GM12878 (cell line): ENCODE measurements at regions not wholly inside any gene's neighbourhood (a gene's known extent, or its start where the extent isn't known, plus 50 kb on each side); places are given as distances from the start of the nearest gene placed in this dataset.
A peak's percentile ranks its signal among the peaks of the same experiment; 100 is the strongest.

ENCODE experiments used
- BACH1 ChIP-seq: fragments of 450-650 bp; IDR thresholded peaks from 2 replicates; pipeline ENCODE4 v1.6.1; 2017; ENCODE audit warnings: mild to moderate bottlenecking, borderline replicate concordance
- BCL11A ChIP-seq: IDR thresholded peaks from 2 replicates; pipeline ENCODE4 v1.6.1; 2011; ENCODE audit warnings: low read depth, low read length
- BHLHE40 ChIP-seq, 2 experiments: fragments of 450-650 bp in 1 of 2; IDR thresholded peaks; 2 replicates each; pipeline ENCODE4 v1.6.1; 2011 to 2017; ENCODE audit warnings: low read depth in 2 of 2, borderline replicate concordance in 1 of 2, improper control_type of control experiment in 1 of 2, low read length in 1 of 2, mild to moderate bottlenecking in 1 of 2
- BMI1 ChIP-seq: fragments of 450-650 bp; IDR thresholded peaks from 2 replicates; pipeline ENCODE4 v1.6.1; 2016; ENCODE audit warnings: mild to moderate bottlenecking, moderate library complexity, borderline replicate concordance
- CBX3 ChIP-seq: fragments of 200-600 bp; sonication (generic); IDR thresholded peaks from 2 replicates; pipeline ENCODE4 v1.6.1; 2016; ENCODE audit warnings: low read depth, borderline replicate concordance
- CBX5 ChIP-seq: sonication (generic); IDR thresholded peaks from 2 replicates; pipeline ENCODE4 v1.6.1; 2016; ENCODE audit warnings: low read depth, moderate library complexity, mild to moderate bottlenecking, inconsistent platforms
- EED ChIP-seq: sonication (generic); IDR thresholded peaks from 2 replicates; pipeline ENCODE4 v1.6.1; 2016; ENCODE audit warnings: antibody characterized with exemption, low read depth
- FOXK2 ChIP-seq: fragments of 450-650 bp; IDR thresholded peaks from 2 replicates; pipeline ENCODE4 v1.6.1; 2017; ENCODE audit warnings: mild to moderate bottlenecking, moderate library complexity
- HCFC1 ChIP-seq: fragments of 150-350 bp; IDR thresholded peaks from 2 replicates; pipeline ENCODE4 v1.6.1; 2014; ENCODE audit warnings: low read length
- IKZF1 ChIP-seq: fragments of 450-650 bp; conservative IDR thresholded peaks from 2 replicates; pipeline ENCODE4 v1.6.1; 2017; ENCODE audit warnings: antibody characterized with exemption, mild to moderate bottlenecking
- IKZF2 ChIP-seq, 2 experiments: fragments of 450-650 bp; IDR thresholded peaks; 2 replicates each; pipeline ENCODE4 v1.6.1; 2017; ENCODE audit warnings: mild to moderate bottlenecking in 2 of 2, moderate library complexity in 2 of 2
- KAT2A ChIP-seq: conservative IDR thresholded peaks from 2 replicates; pipeline ENCODE4 v1.6.1; 2011; ENCODE audit warnings: low read depth, low read length; ENCODE audit not compliant: control insufficient read depth
- MXI1 ChIP-seq: fragments of 150-350 bp; IDR thresholded peaks from 2 replicates; pipeline ENCODE4 v1.6.1; 2011; ENCODE audit warnings: low read depth, mild to moderate bottlenecking, inconsistent platforms, low read length, improper control_type of control experiment
- POU2F2 ChIP-seq: IDR thresholded peaks from 3 replicates; pipeline ENCODE4 v1.6.1; 2011; ENCODE audit warnings: low read depth, mild to moderate bottlenecking, low read length, borderline replicate concordance
- SUPT20H ChIP-seq: IDR thresholded peaks from 2 replicates; pipeline ENCODE4 v1.6.1; 2011; ENCODE audit warnings: low read depth, mild to moderate bottlenecking, low read length, moderate library complexity, borderline replicate concordance; ENCODE audit not compliant: control insufficient read depth
- TAF1 ChIP-seq: IDR thresholded peaks from 2 replicates; pipeline ENCODE4 v1.6.1; 2011; ENCODE audit warnings: mild to moderate bottlenecking, low read depth, low read length, borderline replicate concordance
- TARDBP ChIP-seq: IDR thresholded peaks from 2 replicates; pipeline ENCODE4 v1.6.1; 2016; ENCODE audit warnings: borderline replicate concordance
- TCF7 ChIP-seq: IDR thresholded peaks from 2 replicates; pipeline ENCODE4 v1.6.1; 2014; ENCODE audit warnings: antibody characterized with exemption, borderline replicate concordance
- ZNF217 ChIP-seq: fragments of 450-650 bp; IDR thresholded peaks from 2 replicates; pipeline ENCODE4 v1.6.1; 2017; ENCODE audit warnings: antibody characterized with exemption, mild to moderate bottlenecking
- TF ChIP-seq, protein P1 (sequence below): fragments of 450-650 bp; IDR thresholded peaks from 2 replicates; pipeline ENCODE4 v1.6.1; 2017; ENCODE audit warnings: mild to moderate bottlenecking, moderate library complexity
- TF ChIP-seq, protein P2 (sequence below): IDR thresholded peaks from 2 replicates; pipeline ENCODE4 v1.6.1; 2011; ENCODE audit warnings: borderline replicate concordance, low read depth, mild to moderate bottlenecking, moderate library complexity, low read length; ENCODE audit not compliant: insufficient read depth, poor library complexity, severe bottlenecking
- TF ChIP-seq, protein P3 (sequence below): fragments of 450-650 bp; IDR thresholded peaks from 2 replicates; pipeline ENCODE4 v1.6.1; 2018; ENCODE audit warnings: mild to moderate bottlenecking, low read depth, moderate library complexity; ENCODE audit not compliant: partially characterized antibody

DNA sequence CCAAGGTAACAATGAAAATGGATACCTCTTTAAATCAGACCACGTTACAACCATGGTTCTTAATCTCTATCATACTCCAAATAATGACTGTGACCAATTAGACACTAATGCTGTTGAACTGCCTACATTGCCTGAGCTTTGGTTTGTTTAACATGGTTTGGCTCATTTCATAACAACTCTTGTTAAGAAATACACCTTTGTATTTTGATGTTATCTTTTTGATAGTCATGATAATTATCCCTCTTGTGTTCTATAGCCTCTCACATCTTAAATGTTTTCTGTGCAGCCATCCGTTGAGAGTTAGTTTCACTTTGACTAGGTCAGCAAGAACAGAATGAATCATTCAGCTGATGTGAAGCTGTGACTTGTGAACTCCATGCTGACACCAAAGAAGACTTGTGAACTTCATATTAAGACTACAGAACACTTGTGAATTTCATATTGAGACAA, 75.5 kb upstream of the RERGL start (continued):
- TF ChIP-seq, protein P1, sequence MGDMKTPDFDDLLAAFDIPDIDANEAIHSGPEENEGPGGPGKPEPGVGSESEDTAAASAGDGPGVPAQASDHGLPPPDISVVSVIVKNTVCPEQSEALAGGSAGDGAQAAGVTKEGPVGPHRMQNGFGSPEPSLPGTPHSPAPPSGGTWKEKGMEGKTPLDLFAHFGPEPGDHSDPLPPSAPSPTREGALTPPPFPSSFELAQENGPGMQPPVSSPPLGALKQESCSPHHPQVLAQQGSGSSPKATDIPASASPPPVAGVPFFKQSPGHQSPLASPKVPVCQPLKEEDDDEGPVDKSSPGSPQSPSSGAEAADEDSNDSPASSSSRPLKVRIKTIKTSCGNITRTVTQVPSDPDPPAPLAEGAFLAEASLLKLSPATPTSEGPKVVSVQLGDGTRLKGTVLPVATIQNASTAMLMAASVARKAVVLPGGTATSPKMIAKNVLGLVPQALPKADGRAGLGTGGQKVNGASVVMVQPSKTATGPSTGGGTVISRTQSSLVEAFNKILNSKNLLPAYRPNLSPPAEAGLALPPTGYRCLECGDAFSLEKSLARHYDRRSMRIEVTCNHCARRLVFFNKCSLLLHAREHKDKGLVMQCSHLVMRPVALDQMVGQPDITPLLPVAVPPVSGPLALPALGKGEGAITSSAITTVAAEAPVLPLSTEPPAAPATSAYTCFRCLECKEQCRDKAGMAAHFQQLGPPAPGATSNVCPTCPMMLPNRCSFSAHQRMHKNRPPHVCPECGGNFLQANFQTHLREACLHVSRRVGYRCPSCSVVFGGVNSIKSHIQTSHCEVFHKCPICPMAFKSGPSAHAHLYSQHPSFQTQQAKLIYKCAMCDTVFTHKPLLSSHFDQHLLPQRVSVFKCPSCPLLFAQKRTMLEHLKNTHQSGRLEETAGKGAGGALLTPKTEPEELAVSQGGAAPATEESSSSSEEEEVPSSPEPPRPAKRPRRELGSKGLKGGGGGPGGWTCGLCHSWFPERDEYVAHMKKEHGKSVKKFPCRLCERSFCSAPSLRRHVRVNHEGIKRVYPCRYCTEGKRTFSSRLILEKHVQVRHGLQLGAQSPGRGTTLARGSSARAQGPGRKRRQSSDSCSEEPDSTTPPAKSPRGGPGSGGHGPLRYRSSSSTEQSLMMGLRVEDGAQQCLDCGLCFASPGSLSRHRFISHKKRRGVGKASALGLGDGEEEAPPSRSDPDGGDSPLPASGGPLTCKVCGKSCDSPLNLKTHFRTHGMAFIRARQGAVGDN, result no peak
- TF ChIP-seq ZNF217 (peak; percentile 71; the same call in 1 of the 2 replicates), TCF7 (no peak), TAF1 (no peak), BACH1 (peak; percentile 66; the same call in 1 of the 2 replicates), BMI1 (peak; percentile 83), SUPT20H (no peak), BHLHE40 (IDR thresholded peaks at IDR 0.05; ENCODE audit: borderline replicate concordance in 1 of 2, low read depth in 2 of 2, low read length in 1 of 2) (peak; percentile 31 to 62; a peak in 3 of 4 replicates), KAT2A (no peak), POU2F2 (no peak), BCL11A (peak; percentile 84), IKZF1 (peak; percentile 65), HCFC1 (no peak), CBX3 (no peak), CBX5 (0 out of 2 replicates have a peak, but pooled peaks have one; percentile 76), MXI1 (no peak), IKZF2 (IDR thresholded peaks at IDR 0.05) (peak; percentile 72 to 78), TARDBP (no peak), EED (0 out of 2 replicates have a peak, but pooled peaks have one; percentile 25), FOXK2 (no peak)
- TF ChIP-seq, protein P2, sequence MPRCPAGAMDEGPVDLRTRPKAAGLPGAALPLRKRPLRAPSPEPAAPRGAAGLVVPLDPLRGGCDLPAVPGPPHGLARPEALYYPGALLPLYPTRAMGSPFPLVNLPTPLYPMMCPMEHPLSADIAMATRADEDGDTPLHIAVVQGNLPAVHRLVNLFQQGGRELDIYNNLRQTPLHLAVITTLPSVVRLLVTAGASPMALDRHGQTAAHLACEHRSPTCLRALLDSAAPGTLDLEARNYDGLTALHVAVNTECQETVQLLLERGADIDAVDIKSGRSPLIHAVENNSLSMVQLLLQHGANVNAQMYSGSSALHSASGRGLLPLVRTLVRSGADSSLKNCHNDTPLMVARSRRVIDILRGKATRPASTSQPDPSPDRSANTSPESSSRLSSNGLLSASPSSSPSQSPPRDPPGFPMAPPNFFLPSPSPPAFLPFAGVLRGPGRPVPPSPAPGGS, result peak; percentile 18
- TF ChIP-seq, protein P3, sequence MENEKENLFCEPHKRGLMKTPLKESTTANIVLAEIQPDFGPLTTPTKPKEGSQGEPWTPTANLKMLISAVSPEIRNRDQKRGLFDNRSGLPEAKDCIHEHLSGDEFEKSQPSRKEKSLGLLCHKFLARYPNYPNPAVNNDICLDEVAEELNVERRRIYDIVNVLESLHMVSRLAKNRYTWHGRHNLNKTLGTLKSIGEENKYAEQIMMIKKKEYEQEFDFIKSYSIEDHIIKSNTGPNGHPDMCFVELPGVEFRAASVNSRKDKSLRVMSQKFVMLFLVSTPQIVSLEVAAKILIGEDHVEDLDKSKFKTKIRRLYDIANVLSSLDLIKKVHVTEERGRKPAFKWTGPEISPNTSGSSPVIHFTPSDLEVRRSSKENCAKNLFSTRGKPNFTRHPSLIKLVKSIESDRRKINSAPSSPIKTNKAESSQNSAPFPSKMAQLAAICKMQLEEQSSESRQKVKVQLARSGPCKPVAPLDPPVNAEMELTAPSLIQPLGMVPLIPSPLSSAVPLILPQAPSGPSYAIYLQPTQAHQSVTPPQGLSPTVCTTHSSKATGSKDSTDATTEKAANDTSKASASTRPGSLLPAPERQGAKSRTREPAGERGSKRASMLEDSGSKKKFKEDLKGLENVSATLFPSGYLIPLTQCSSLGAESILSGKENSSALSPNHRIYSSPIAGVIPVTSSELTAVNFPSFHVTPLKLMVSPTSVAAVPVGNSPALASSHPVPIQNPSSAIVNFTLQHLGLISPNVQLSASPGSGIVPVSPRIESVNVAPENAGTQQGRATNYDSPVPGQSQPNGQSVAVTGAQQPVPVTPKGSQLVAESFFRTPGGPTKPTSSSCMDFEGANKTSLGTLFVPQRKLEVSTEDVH, result no peak
